ENCODE measurements at regions not wholly inside any gene's neighbourhood (a gene's known extent, or its start where the extent isn't known, plus 50 kb on each side); places are given as distances from the start of the nearest gene placed in this dataset.

- no peak overlapping the region for H3K4me3 ChIP-seq
- no peaks in the 10 kb centered on the region for H3K4me1 ChIP-seq
- H3K36me3 ChIP-seq = no peaks in the 10 kb centered on the region
- no peaks in the 10 kb centered on the region for H3K9me3 ChIP-seq
- DNase-seq = no peak
- TF ChIP-seq POLR2A (IDR thresholded peaks at IDR 0.05) (no peak), EP300 (IDR thresholded peaks at IDR 0.05) (no peak), POLR2AphosphoS5 (IDR thresholded peaks at IDR 0.05) (no peak)
- TF ChIP-seq, protein P1, sequence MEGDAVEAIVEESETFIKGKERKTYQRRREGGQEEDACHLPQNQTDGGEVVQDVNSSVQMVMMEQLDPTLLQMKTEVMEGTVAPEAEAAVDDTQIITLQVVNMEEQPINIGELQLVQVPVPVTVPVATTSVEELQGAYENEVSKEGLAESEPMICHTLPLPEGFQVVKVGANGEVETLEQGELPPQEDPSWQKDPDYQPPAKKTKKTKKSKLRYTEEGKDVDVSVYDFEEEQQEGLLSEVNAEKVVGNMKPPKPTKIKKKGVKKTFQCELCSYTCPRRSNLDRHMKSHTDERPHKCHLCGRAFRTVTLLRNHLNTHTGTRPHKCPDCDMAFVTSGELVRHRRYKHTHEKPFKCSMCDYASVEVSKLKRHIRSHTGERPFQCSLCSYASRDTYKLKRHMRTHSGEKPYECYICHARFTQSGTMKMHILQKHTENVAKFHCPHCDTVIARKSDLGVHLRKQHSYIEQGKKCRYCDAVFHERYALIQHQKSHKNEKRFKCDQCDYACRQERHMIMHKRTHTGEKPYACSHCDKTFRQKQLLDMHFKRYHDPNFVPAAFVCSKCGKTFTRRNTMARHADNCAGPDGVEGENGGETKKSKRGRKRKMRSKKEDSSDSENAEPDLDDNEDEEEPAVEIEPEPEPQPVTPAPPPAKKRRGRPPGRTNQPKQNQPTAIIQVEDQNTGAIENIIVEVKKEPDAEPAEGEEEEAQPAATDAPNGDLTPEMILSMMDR (IDR thresholded peaks at IDR 0.05) = no peak
- H3K27me3 ChIP-seq = no peaks in the 10 kb centered on the region
- intact Hi-C loops (cut with DNase I; ENCODE audit: low total_unique reads) = no loop called here
- no peak overlapping the region for H3K27ac ChIP-seq
- WGBS, 5 donors = 73 to 94% (median 79%) methylated on average over 1 of the region's 1 CpG
These were observed 391.1 kb downstream of the KCNJ2 start for GRCh38 chr17:70560471-70560870.

DNA sequence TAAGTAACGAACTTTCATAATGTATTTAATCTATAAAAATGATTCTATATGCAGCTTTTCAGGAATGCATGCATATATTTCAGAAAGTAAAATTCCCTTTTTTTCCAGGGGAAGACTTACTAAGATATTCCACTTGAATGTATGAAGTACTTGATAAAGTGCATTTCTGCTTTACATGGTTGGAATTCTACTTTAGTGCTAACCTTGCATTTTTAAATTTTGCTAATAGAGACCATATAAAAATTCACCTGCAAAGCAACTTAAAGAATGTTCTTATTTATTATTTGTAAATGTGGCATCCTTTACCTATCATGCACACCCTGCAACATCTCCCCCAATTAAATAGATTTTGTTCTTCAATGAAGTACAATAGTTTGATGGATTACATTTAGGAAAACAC lies 392.8 kb downstream of the KCNJ2 start:
- no peak for DNase-seq
- no peaks in the 10 kb centered on the region for H3K27me3 ChIP-seq
- TF ChIP-seq POLR2AphosphoS5 (IDR thresholded peaks at IDR 0.05) (no peak), POLR2A (IDR thresholded peaks at IDR 0.05) (no peak), EP300 (IDR thresholded peaks at IDR 0.05) (no peak)
- TF ChIP-seq, protein P1 (IDR thresholded peaks at IDR 0.05) = no peak
- no peaks in the 10 kb centered on the region for H3K9me3 ChIP-seq
- no peak overlapping the region for H3K4me3 ChIP-seq
- 69 to 96% (median 91%) methylated on average over 1 of the region's 1 CpG for WGBS, 5 donors
- H3K36me3 ChIP-seq = no peaks in the 10 kb centered on the region
- no peak overlapping the region for H3K27ac ChIP-seq
- intact Hi-C loops (cut with DNase I; ENCODE audit: low total_unique reads) = no loop called here
- no peaks in the 10 kb centered on the region for H3K4me1 ChIP-seq

DNA sequence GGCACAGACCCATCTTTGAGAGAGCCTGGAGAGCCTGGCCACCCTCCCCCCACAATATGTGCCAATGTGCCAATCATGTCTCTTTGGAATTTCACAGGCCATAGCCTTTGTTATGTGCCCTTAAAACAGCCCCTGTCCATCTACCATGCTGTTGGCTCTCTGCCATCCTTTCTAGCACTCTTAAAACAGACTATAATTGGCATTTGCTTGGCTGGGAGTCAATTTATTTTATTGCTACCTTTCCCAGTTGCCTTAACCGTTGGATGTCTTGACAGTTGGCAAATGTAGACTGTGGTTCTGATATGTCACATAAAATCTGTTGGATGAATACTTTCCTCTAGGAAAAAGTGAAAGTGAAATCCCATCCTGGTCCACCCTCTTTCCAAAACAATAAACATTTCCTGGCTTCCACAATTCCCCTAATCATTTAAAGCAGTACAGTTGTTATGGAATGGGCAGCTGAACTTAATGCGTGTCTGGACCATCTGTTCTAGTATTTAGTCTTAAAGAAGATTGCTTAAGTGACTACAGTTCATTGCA lies 394.0 kb downstream of the KCNJ2 start:
- intact Hi-C loops (cut with DNase I; ENCODE audit: low total_unique reads) = no loop called here
- TF ChIP-seq POLR2AphosphoS5 (IDR thresholded peaks at IDR 0.05) = no peak
- TF ChIP-seq POLR2A (IDR thresholded peaks at IDR 0.05) = no peak
- TF ChIP-seq, protein P1 (IDR thresholded peaks at IDR 0.05) = no peak
- no peak for TF ChIP-seq EP300 (IDR thresholded peaks at IDR 0.05)

GRCh38 chr17:70564006-70564620 lies 394.8 kb downstream of the KCNJ2 start:
- 77 to 80% (median 79%) methylated on average over 2 of the region's 2 CpGs for WGBS, 5 donors
- H3K4me3 ChIP-seq = no peak overlapping the region
- H3K27me3 ChIP-seq = no peaks in the 10 kb centered on the region
- no peaks in the 10 kb centered on the region for H3K36me3 ChIP-seq
- DNase-seq = no peak
- H3K4me1 ChIP-seq = no peaks in the 10 kb centered on the region
- TF ChIP-seq, protein P1 (IDR thresholded peaks at IDR 0.05) = no peak
- TF ChIP-seq POLR2A (IDR thresholded peaks at IDR 0.05) = no peak
- no peak for TF ChIP-seq POLR2AphosphoS5 (IDR thresholded peaks at IDR 0.05)
- TF ChIP-seq EP300 (IDR thresholded peaks at IDR 0.05) = no peak
- intact Hi-C loops (cut with DNase I; ENCODE audit: low total_unique reads) = no loop called here
- H3K27ac ChIP-seq = no peak overlapping the region
- no peaks in the 10 kb centered on the region for H3K9me3 ChIP-seq

More for the DNA sequence above, 394.0 kb downstream of the KCNJ2 start:
- WGBS, 5 donors = 27 to 49% (median 40%) methylated on average over 2 of the region's 2 CpGs
- DNase-seq = peak in 1 of 2 donors; percentile 40
- no peaks in the 10 kb centered on the region for H3K4me1 ChIP-seq
- H3K27ac ChIP-seq = no peak overlapping the region
- no peak overlapping the region for H3K4me3 ChIP-seq
- H3K27me3 ChIP-seq = no peaks in the 10 kb centered on the region
- no peaks in the 10 kb centered on the region for H3K36me3 ChIP-seq
- no peaks in the 10 kb centered on the region for H3K9me3 ChIP-seq

Measured in stomach (tissue), 8 donors.